HEK293 (cell line): ENCODE measurements at regions not wholly inside any gene's neighbourhood (a gene's known extent, or its start where the extent isn't known, plus 50 kb on each side); places are given as distances from the start of the nearest gene placed in this dataset.
"Not testable (repeated sequence)": the region's sequence is repeated elsewhere in the genome, so short reads cannot be mapped to it uniquely, and the experiment has no call there.

ENCODE experiments used
- SETDB1 ChIP-seq: IDR thresholded peaks from one replicate; pipeline ENCODE4 v1.6.1; 2017; ENCODE audit warnings: mild to moderate bottlenecking, low read length, moderate library complexity, mixed read lengths; ENCODE audit not compliant: insufficient read length
- SP7 ChIP-seq: fragments of 450-650 bp; formaldehyde crosslinking; IDR thresholded peaks from 2 replicates; pipeline ENCODE4 v1.5.1; 2016; ENCODE audit warnings: missing biosample characterization, missing genetic modification characterization
- ZNF112 ChIP-seq: fragments of 450-650 bp; formaldehyde crosslinking; IDR thresholded peaks from 2 replicates; pipeline ENCODE4 v1.5.0; 2017; ENCODE audit warnings: missing biosample characterization, missing genetic modification characterization
- ZNF23 ChIP-seq: fragments of 450-650 bp; formaldehyde crosslinking; IDR thresholded peaks from 2 replicates; pipeline ENCODE4 v1.5.1; 2016; ENCODE audit warnings: missing biosample characterization, missing genetic modification characterization, borderline replicate concordance
- ZNF311 ChIP-seq: fragments of 450-650 bp; formaldehyde crosslinking; IDR thresholded peaks from 2 replicates; pipeline ENCODE4 v1.5.1; 2017; ENCODE audit warnings: missing biosample characterization, missing genetic modification characterization, borderline replicate concordance
- ZNF423 ChIP-seq: fragments of 450-650 bp; formaldehyde crosslinking; IDR thresholded peaks from 2 replicates; pipeline ENCODE4 v1.5.1; 2016; ENCODE audit warnings: missing biosample characterization, missing genetic modification characterization

DNA sequence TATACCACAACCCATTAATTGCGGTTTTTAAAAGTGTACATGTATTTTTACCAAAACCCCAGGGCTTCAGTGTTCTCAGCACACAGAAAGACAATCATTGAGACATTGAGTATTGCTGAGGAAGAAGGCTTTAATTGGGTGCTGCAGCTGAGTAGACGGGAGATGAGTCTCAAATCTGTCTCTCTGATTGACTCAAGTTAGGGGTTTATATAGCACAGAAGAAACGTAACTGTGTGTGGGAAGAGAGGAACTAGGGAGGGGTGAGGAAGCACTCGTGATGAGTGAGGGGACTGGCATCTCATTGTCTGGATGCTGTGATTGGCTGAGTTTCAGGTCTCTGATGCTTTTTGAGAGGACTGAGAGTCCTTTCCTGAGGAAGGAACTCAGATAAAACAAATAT is 62.8 kb downstream of the NBPF8 start:
- not testable (repeated sequence) for TF ChIP-seq ZNF423 (tag by site-specific recombination); SETDB1; ZNF112 (tag by site-specific recombination); ZNF23 (tag by site-specific recombination); SP7 (tag by site-specific recombination); ZNF311 (tag by site-specific recombination)
